Posterior vena cava (tissue), 2 donors: ENCODE measurements at regions not wholly inside any gene's neighbourhood (a gene's known extent, or its start where the extent isn't known, plus 50 kb on each side); places are given as distances from the start of the nearest gene placed in this dataset.
A peak's percentile ranks its signal among the peaks of the same experiment; 100 is the strongest.

ENCODE experiments used
- DNase-seq: peaks from one replicate; pipeline ENCODE4 v3.0.0-alpha.2; 2020; ENCODE audit warnings: low spot score
- intact Hi-C, 2 donors: fragments of 100-400 bp; cut with DNase I; formaldehyde crosslinking; loops; one replicate each; pipeline versions ENCODE4 v1.14.1 to v1.14.2; 2022 to 2023
- donor health status: DM: yes; HTN: yes; CAD: no.
- donor health status: DM: yes; HTN: yes; CAD: no.

DNA sequence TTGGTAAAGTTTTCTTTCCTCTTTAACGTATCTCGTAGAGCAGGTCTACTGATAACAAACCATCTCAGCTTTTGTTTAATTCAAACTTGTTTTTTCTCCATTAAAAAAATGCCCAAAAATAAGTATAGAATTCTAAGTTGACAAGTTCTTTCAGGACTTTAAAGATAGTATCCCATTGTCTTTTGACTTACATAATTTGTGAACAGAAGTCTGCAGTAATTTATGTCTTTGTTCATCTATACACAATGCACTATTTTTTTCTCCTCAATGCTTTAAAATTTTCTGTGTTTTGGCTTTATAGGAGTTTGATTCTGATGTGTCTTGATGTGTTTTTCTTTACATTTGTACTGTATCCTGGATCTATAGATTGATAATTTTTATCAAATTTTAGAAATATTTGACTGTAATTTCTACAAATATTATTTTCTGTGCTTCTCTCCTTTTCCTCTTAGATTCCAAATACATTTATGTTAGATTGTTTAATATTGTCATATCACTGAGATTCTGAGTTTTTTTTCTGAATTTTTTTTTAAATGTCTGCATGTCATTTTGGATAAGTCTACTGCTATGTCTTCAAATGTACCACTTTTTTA, 143.3 kb downstream of the FTCDNL1 start:
- no peak for DNase-seq
- intact Hi-C loops, result no loop called here

DNA sequence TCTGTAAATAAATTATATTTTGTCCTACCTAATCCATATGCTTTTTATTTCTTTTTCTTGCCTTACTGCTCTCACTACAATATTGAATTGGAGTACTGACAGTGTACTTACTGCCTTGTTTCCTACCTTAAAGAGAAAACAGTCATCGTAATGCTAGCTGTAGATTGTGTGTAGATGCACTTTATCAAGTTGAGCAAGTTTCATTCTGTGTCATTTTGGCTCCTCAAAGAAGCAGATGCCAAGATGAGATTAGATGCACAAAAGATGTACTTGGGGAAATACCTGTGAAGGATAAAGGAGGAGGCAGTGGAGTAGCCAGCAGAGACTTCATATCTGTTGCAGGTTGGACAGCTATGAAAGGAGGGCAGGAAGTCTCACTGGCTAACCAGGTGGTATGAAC, 145.5 kb downstream of the FTCDNL1 start:
- intact Hi-C loops, result no loop called here
- no peak for DNase-seq

DNA sequence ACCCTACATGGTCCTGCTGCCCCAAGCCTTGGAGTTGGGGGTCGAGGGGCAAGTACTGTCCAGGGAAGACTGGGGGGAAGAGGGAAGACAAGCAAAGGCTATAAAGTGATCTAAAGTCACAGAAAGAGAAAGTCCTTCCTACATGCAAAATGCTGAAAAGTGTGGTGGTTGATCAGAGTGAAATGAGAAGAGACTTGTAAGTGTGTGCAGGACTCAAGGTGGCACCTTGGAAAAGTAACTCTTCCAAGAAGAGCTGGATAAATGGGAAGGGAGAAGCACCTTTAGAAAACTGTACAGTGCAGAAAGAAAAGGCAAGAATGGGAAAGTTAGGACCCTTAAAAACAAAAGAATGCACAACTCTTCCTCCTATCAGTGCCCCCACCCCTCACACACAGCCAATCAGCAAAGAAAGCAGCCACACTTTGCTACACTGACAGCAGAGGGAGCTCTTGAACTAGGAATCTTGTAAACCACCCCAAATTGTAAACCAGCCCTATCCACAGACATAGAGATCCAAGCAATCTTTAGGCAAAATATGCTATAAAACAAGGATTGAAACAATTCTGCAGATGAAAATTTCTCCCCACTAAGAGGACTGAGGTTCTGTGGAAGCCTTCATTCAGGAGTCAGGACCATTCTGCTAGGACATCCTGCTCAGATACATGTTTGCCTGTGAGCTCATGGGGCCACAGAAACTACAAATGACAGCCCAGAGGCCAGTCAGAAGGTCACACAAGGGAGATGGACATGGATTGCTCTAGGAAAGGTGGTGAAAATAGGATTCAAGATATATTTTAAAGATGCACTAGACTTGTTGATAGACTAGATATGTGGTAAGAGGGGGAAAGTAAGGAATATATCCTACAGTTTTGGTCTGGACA, 146.4 kb downstream of the FTCDNL1 start:
- DNase-seq, result no peak
- intact Hi-C loops, result no loop called here

DNA sequence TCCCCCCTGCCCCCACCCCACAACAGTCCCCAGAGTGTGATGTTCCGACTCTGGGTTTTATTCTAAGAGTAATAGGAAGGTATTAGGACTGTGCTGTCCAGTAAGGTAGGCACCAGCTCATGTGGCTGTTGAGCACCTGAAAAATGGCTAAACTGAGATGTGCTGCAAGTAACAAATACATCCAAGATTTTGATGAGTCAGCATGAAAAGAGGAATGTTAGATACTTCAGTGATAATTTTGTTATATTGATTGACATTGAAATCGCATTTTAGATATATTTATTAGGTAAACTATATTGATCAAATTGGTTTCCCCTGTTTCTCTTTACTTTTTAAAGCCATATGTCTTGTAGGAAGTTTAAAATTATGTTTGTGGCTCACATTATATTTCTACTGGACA, 147.8 kb downstream of the FTCDNL1 start:
- no peak for DNase-seq
- intact Hi-C loops, result no loop called here

DNA sequence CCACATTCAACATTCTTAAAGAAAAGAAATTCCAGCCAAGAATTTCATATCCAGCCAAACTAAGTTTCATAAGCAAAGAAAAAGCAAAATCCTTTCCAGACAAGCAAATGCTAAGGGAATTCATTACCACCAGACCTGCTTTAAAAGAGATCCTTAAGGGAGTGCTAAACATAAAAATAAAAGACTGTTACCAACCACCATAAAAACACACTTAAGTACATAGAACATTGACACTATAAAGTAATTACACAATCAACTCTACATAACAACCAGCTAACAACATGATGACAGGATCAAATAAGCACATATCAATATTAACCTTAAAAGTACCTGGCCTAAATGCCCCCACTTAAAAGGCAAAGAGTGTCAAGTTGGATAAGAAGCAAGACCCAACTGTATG, 153.5 kb downstream of the FTCDNL1 start:
- intact Hi-C loops, result no loop called here
- no peak for DNase-seq

DNA sequence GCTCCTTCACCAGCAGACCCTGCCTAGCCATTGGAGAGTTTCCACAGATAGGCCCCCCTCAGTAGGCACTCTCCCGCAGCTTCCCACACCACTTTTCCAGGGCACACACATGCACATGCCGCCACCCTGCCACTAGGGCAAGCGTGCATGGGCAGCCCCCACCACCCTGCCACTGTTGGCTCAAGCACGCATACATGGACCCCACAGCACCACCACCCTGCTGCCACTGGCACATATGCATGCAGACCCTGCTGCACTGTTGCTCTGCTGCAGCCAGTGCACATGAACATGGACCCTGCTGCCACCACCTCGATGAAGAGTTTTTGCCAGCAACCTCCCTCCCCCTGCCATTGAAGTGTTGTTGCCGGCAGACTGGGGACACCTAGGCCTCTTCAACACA, 154.9 kb downstream of the FTCDNL1 start:
- peak; percentile 72 for DNase-seq
- intact Hi-C loops, result no loop called here

DNA sequence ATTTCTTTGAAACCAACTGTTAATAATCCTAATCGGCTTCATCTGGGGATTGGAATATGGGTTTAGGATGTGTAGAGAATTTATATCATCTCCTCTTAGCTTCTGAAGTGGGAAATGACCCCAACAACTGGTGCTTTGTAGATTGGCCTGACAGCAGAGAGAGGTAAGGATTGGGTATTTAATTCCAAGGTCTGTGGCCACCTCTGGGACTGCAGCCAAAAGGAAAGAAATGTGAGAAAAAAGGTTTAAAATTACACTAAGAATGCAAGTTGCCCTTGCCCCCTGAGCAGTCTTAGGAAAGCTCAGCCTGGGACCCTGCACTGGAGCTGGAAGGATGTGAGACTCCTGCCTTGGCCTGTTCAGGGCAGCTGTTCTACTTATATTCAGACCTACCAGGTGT, 157.1 kb downstream of the FTCDNL1 start:
- intact Hi-C loops, result no loop called here
- no peak for DNase-seq

DNA sequence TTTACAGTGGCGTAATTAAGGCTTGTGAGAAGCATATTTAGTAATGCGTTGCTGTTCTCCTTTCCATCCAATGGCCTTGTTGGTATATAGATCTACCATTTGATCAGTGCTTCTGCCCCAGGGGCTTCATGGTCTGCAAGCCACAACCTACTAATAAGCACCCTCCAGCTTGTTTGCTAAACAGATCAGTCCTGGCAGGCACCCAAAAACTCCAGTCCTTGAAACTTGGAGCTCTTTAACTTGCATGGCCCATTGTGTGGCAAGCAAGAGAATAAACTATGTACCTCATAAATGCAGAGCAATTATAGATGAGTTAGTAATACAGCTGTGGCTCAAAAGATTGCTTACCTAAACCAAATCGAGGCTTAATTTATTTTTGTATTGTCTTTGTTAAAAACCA, 158.5 kb downstream of the FTCDNL1 start:
- DNase-seq, result no peak
- intact Hi-C loops, result no loop called here

DNA sequence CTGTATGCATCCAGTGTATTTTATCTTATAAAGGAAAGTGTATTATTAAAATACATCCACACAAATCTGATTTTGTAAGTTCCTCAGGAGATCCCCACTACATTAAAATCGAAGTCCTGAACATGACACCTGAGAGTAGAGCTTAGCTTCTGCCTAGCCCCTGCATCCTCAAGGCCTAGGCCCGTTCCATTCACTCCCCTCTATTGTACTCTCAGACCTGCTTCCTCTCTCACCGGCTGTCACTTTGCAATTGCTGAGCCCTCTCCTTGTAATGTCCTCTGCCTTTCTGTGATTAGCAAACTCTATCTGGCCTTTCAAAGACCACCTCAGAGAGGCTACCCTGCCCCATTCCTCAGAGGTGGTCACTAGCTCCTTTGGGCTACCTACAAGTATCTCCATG, 160.8 kb downstream of the FTCDNL1 start:
- intact Hi-C loops, result no loop called here

DNA sequence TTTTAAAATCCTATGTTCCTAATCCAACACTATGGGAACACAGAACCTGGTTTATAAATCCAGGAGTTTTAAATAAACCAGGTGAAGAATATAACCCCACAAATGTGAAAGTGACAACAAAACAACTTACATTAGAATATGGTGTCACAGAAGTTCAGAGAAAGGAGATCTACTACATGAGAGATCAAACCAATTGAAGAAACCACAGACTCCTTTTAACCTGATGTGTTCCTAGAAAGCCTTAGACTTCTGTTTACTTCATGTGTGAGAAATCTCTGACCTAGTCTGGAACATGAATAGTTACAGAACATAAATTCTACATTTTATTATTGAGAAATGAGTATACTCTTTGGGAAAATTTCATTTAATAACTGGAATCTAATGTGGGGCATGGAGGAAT, 165.3 kb downstream of the FTCDNL1 start:
- intact Hi-C loops, result no loop called here
- DNase-seq, result no peak

More for the DNA sequence above, 160.8 kb downstream of the FTCDNL1 start:
- no peak for DNase-seq

DNA sequence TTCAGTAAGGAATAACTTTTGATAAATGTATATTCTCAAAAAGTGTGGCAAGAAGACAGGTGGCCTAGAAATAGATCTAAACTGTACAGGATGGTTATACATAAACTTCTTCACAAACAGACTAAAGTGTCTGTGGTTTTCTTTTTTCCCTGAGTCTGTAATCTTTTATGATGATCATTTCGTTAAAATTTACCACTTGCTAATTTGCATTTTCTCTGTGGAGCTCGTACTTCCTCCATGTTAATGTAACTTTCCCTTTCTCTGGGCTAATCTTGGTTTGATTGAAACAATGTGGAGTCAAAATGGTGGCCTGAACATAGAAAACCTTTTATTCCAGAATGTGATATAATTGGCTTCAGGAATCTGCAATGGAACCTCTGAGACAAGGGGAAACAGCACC, 166.2 kb downstream of the FTCDNL1 start:
- intact Hi-C loops, result no loop called here
- DNase-seq, result no peak

DNA sequence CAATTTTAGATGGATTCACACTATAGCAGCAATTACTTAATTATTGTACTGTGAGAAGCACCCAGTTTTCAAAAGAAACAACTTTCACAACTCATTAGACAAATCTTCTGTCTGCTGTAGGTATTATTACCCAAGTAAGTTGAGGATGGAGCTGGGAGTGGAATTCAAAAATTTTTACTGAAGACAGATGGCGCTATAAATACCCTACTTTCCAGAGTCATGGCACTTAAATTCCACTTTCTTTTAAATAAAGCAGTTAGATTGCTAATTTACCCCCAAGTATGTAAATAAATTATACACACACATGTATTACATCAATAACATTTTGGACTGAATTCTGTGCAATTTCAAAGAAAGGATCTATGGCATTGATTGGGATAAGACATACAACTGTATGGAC, 166.8 kb downstream of the FTCDNL1 start:
- intact Hi-C loops, result no loop called here
- no peak for DNase-seq

DNA sequence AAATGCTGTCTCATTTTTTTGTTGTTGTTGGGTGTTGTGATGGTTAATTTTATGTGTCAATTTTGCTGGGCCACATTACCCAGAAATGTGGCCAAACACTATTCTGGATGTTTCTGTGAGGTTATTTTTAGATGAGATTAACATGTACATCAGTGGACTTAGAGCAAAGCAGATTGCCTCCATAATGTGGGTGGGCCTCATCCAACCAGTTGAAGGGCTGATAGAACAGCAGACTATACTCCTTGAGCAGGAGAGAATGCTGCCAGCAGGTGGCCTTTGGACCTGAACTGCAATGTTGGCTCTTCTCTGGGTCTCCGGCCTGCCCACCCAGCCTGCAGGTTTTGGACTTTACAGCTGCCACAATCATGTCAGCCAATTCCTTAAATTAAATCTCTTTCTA, 169.0 kb downstream of the FTCDNL1 start:
- no peak for DNase-seq
- intact Hi-C loops, result no loop called here

DNA sequence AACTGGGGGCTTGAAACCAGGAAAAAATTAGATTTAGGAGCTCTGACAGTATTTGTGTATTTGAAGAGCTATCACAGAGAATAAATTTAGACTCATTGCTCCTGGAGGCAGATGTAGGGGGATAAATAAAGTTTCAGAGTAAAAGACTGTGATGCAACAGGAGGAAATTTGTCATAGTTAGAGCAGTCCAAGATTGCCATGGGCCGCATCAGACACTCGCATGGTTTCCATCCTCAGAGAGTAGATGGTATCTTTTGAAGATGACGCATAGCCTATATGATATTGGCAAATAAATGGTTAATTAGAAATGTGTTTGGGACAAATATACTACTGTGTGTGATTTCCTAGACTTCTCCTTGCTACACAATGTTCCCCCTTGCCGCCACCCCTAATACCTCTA, 170.5 kb downstream of the FTCDNL1 start:
- no peak for DNase-seq
- intact Hi-C loops, result no loop called here

DNA sequence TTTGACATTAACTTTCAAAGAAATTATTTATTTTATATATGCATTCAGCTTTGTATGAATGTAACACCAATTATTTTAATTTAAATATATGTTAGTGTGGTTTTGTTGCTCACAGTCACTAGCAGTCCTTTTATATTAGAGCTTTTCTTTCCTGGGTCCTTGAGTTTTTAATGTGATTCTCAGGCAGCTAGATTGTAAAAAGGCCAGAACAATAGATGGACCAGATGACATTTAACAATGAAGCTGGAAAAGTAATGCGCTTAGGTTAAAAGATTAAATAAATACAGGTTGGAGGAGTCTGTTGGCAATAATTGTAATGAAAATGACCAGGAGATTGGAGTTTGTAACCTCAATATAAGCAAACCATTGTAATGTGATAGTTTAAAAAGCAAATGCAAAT, 171.1 kb downstream of the FTCDNL1 start:
- intact Hi-C loops, result no loop called here

DNA sequence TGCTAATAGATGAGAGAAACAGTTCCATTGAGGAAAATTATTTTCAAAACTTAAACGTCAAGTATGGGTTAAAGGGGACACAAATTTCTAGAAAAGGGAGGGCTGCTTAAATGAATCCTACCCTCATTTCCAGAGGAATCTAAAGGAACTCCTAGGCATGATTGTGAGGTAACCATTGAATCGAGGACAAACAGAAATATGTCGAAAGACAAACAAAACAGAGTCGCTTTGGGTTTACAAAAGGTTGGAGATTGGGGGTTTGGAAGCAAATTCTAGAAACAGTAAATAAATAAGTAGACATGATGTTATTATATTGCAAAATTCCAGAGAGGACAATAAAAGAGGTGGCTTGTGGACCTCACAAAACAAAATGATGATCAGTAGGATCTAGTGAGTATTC, 173.1 kb downstream of the FTCDNL1 start:
- intact Hi-C loops, result no loop called here
- DNase-seq, result no peak

More for the DNA sequence above, 171.1 kb downstream of the FTCDNL1 start:
- no peak for DNase-seq

DNA sequence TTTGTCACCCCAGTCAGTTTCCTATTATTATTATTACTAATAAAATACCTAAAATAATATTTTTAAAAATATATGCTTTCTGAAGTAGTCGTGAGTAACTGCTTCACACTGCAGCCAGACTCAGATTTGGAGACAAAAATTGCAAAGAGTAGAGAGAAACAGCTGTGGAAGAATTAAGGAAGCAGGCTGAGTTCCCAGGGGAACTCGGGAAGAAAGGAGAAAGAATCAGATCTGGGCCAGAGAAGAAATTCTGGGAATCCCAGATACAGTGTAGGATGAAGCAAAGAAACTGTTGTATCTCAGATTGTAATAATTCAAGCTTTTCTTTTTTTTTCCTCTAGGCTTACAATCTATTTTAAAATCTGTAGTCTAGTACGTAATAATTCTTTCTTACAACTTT, 182.3 kb downstream of the FTCDNL1 start:
- no peak for DNase-seq
- intact Hi-C loops, result no loop called here

DNA sequence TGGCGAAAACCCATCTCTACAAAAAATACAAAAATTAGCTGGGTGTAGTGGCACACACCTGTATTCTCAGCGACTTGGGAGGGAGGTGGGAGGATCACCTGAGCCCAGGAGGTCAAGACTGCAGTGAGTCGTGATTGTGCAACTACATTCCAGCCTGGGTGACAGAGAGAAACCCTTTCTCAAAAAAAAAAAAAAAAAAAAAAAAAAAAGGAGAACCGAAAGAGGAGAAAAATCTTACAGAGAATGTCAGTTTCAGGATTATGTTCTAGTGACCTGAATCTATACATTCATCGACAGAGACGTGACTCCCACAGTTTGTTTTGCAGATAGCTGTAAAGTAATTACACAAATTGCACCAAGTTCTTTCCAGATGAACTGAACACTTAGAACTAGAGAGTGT, 187.8 kb downstream of the FTCDNL1 start:
- no peak for DNase-seq
- intact Hi-C loops, result no loop called here

DNA sequence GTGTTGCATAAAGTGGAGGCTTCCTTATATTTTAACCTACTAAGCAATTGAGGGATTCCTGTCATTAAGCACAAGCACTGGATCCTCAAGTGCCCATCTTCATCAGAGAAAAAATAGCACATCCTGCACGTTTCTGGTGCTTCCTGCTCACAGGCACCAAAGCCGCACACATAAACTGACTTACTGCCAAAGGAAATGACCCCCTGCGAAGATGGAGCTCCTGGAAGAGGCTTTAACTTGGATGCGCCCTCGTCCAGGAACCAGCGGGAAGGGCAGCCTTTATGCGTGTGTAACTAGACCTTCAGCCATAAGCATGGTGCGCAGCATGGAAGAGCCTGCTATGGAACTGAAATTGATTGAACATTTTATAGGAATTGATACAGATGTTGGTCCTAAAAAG, 188.7 kb downstream of the FTCDNL1 start:
- intact Hi-C loops, result no loop called here
- no peak for DNase-seq

DNA sequence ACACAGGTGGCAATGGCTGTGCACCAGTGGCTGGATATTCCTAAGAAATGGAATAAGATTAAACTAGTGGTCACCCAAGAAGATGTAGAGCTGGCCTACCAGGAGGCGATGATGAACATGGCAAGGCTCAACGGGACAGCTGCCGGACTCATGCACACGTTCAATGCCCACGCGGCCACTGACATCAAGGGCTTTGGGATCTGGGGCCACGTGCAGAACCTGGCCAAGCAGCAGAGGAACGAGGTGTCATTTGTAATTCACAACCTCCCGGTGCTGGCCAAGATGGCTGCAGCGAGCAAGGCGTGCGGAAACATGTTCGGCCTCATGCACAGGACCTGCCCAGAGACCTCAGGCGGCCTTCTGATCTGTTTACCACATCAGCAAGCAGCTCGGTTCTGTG, 190.8 kb downstream of the FTCDNL1 start:
- no peak for DNase-seq
- intact Hi-C loops, result no loop called here

DNA sequence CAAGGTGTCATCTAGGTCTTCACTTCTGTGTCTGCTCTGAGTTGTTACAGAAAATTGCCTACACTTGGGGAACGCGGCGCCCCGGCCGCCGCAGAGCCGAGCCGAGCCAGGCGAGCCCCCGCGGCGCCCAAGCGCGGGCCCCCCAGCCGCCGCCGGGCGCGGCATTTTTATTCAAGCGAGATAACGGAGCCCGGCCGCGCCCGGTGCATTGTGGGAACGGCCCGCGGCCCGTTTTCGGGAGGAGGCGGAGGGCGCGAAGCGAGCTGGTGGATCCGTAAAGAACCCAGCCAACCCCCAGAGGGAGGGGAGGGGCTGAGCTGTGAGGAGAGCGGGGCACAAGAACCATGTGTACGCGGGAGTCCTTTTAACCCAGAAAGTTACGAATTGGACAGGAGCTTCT, 191.8 kb downstream of the FTCDNL1 start:
- DNase-seq, result no peak
- intact Hi-C loops, result no loop called here
